ENCODE measurements at regions not wholly inside any gene's neighbourhood (a gene's known extent, or its start where the extent isn't known, plus 50 kb on each side); places are given as distances from the start of the nearest gene placed in this dataset.

DNA sequence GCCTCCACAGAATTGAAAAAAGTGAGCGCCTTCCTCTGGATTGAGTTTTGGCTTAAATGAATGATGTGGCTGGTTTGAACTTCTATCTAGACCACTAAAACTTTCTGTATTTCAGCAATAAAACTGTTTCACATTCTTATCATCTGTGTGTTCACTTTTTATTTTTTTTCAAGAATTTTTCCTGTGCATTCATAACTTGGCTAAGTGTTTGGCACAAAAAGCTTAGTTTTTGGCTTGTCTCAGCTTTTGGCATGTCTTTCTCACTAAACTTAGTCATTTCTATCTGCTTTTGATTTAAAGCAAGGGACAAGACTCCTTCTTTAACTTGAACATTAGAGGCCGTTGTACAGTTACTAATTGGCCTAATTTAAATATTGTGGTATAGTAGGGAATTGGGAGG, 1015.1 kb downstream of the EPHA7 start:
- H3K56ac ChIP-seq (ENCODE audit: insufficient read length, low read depth, low read length) = no peak overlapping the region
- no peaks in the 10 kb centered on the region for H4K20me1 ChIP-seq (ENCODE audit: control insufficient read depth, insufficient read depth, insufficient read length)
- no CpG with 5 or more reads among the region's 2 CpGs for WGBS (ENCODE audit: extremely low coverage, insufficient read length, low lambda C conversion rate)
- H3K4me2 ChIP-seq (ENCODE audit: insufficient read depth, insufficient read length, low read length) = no peak overlapping the region
- Mint-ChIP-seq H3K4me1 (no peaks in the 10 kb centered on the region), H3K36me3 (ENCODE audit: insufficient read depth in 1 of 3, low read depth in 3 of 3) (peaks cover 0 to 4% (median 0%) of the 10 kb centered on the region in 3 experiments; a peak in 2 of 7 replicates), H3K9me3 (peaks cover 5 to 7% of the 10 kb centered on the region in 2 experiments; a peak in 2 of 5 replicates), H3K4me3 (no peak overlapping the region), H3K27ac (no peak overlapping the region), H3K27me3 (ENCODE audit: low read depth) (no peaks in the 10 kb centered on the region)
- H3T11ph ChIP-seq (ENCODE audit: low read length) = no peak overlapping the region
- H3K27me3 ChIP-seq (ENCODE audit: insufficient read depth, low read length) = no peaks in the 10 kb centered on the region
- H4K5ac ChIP-seq (ENCODE audit: insufficient read length, low read depth, low read length) = no peak overlapping the region
- H2BK5ac ChIP-seq (ENCODE audit: insufficient read length, low read length) = no peak overlapping the region
- no peaks in the 10 kb centered on the region for H3K23me2 ChIP-seq (ENCODE audit: insufficient read length, low read depth, low read length, poor library complexity, severe bottlenecking)
- H2BK120ac ChIP-seq (ENCODE audit: low read depth, low read length, poor library complexity, severe bottlenecking) = no peak overlapping the region
- no peak overlapping the region for H3K27ac ChIP-seq (ENCODE audit: insufficient read length, low read depth, low read length)
- no peak overlapping the region for H2BK20ac ChIP-seq (ENCODE audit: low read depth, low read length, poor library complexity, severe bottlenecking)
- no peaks in the 10 kb centered on the region for H3K4me1 ChIP-seq (ENCODE audit: insufficient read depth, low read length)
- H3K9me3 ChIP-seq (ENCODE audit: control insufficient read depth, low read depth, low read length) = no peaks in the 10 kb centered on the region
- H3K79me2 ChIP-seq (ENCODE audit: insufficient read depth, low read length) = no peaks in the 10 kb centered on the region
- no peak overlapping the region for H2AK5ac ChIP-seq (ENCODE audit: insufficient read length, low read length)
- H3K4ac ChIP-seq (ENCODE audit: low read depth, low read length) = no peak overlapping the region
- no peak overlapping the region for H2BK15ac ChIP-seq (ENCODE audit: low read depth, low read length)
- H2AFZ ChIP-seq (ENCODE audit: low read length) = no peak overlapping the region
- no peak overlapping the region for H3K23ac ChIP-seq (ENCODE audit: insufficient read length, low read depth, low read length)
- H3K79me1 ChIP-seq (ENCODE audit: insufficient read depth, low read depth, low read length, poor library complexity, severe bottlenecking) = no peaks in the 10 kb centered on the region
- H3K9ac ChIP-seq (ENCODE audit: extremely low read depth, insufficient read length, low read length) = no peak overlapping the region
- H4K8ac ChIP-seq (replicated peaks; ENCODE audit: insufficient read length, low read depth, low read length) = no peak overlapping the region
- TF ChIP-seq, protein P1, sequence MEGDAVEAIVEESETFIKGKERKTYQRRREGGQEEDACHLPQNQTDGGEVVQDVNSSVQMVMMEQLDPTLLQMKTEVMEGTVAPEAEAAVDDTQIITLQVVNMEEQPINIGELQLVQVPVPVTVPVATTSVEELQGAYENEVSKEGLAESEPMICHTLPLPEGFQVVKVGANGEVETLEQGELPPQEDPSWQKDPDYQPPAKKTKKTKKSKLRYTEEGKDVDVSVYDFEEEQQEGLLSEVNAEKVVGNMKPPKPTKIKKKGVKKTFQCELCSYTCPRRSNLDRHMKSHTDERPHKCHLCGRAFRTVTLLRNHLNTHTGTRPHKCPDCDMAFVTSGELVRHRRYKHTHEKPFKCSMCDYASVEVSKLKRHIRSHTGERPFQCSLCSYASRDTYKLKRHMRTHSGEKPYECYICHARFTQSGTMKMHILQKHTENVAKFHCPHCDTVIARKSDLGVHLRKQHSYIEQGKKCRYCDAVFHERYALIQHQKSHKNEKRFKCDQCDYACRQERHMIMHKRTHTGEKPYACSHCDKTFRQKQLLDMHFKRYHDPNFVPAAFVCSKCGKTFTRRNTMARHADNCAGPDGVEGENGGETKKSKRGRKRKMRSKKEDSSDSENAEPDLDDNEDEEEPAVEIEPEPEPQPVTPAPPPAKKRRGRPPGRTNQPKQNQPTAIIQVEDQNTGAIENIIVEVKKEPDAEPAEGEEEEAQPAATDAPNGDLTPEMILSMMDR (conservative IDR thresholded peaks at IDR 0.05) = no peak
- no peak overlapping the region for H3K14ac ChIP-seq (ENCODE audit: insufficient read depth, low read length)
- DNase-seq = no peak
- H2BK12ac ChIP-seq (ENCODE audit: insufficient read length, low read depth, low read length) = no peak overlapping the region
- H4K91ac ChIP-seq (ENCODE audit: insufficient read length, low read depth, low read length) = no peak overlapping the region
- no peak overlapping the region for H3K18ac ChIP-seq (ENCODE audit: insufficient read length, low read depth, low read length)

Data from H9 (cell line).